ENCODE measurements at regions not wholly inside any gene's neighbourhood (a gene's known extent, or its start where the extent isn't known, plus 50 kb on each side); places are given as distances from the start of the nearest gene placed in this dataset.

DNA sequence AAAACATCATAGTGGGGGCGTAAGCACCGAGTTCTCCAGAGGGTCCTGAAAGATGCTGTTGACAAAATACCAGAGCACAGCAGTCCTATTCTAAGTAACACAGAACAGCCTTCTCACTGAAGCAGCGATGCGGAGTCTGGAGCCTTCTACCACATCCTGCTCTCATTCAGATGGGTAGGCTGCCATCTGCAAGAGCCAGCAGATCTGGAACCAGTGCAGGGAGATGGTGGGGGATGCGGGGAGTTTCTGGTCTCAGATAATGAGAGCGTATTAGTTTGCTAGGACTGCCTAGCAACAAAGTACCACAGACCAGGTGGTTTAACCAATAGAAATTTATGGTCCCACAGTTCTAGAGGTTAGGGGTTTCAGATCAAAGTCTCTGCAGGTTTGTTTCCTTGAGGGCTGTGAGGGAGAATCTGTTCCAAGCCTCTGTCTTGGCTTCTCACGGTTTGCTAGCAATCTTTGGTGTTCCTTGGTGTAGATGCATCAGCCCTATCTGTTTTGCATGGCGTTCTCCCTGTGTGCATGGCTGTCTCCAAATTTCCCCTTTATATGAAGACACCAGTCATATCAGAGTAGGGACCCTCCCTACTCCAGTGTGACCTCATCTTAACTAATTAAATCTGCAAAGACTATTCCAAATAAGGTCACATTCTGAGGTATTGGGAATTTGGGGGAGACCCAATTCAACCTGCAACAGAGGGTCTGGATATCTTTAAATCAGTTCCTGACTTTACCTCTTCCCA lies 52.0 kb upstream of the STEAP1B start:
- ChIA-PET POLR2A (no interaction called here), CTCF (no interaction called here)
- Histone ChIP-seq H3K9me3 (ENCODE audit: control insufficient read depth, insufficient read depth, low read depth, low read length) (no peaks in the 10 kb centered on the region), H3K4me1 (ENCODE audit: control insufficient read depth, insufficient read depth, low read length) (no peaks in the 10 kb centered on the region; the same call in 1 of the 2 replicates), H3K27ac (ENCODE audit: low read length) (no peak overlapping the region), H3K36me3 (ENCODE audit: control insufficient read depth, insufficient read depth, low read length) (no peaks in the 10 kb centered on the region), H3K27me3 (ENCODE audit: control insufficient read depth, insufficient read depth, low read length) (peaks cover 31% of the 10 kb centered on the region), H3K4me3 (ENCODE audit: low read depth in 2 of 2, low read length in 2 of 2) (no peak overlapping the region)
- no peak for TF ChIP-seq TCF7L2 (IDR thresholded peaks at IDR 0.05; ENCODE audit: low read depth, low read length)
- TF ChIP-seq SIN3A (IDR thresholded peaks at IDR 0.05; ENCODE audit: borderline replicate concordance, insufficient read depth, low read depth, low read length): no peak
- TF ChIP-seq POLR2AphosphoS5 (IDR thresholded peaks at IDR 0.05; ENCODE audit: low read depth, low read length): no peak
- TF ChIP-seq CTCF (IDR thresholded peaks at IDR 0.05): no peak
- TF ChIP-seq REST (IDR thresholded peaks at IDR 0.05; ENCODE audit: insufficient read depth in 1 of 2, low read depth in 2 of 2, low read length in 1 of 2): no peak
- intact Hi-C loops (cut with micrococcal nuclease; ENCODE audit: unreplicated experiment): no loop called here
- no TSS peak for BruUV-seq (replicated peaks)
- ATAC-seq (no peak), DNase-seq (ENCODE audit: low read depth, low spot score) (no peak)
- in situ Hi-C loops (cut with HindIII; ENCODE audit: low pct_unique_long_range_greater_than_20kb, low sequenced_read_pairs): no loop called here

DNA sequence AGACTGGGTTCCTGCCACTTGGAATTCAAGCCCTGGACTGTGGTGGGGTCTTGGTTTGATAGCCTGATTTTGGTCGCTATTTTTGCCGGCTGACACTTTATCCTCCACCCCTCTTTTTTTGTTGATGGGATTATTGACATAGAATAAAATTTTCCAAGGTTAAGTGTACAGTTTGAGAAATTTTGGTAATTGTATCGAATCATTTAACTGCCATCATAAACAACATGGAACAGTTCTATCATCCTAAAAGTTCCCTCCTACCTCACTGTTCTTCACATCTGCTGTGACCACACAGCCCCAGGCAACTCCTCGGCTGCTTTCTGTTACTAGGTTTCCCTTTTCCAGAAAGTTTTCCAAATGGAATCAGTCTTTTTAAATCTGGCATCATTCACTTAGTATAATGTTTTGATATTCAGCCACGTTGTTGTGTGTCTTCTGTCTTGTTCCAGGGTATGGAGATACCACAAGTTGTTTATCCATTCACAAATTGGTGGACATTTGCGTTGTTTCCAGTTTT lies 50.6 kb upstream of the STEAP1B start:
- Histone ChIP-seq H3K4me3 (ENCODE audit: low read depth in 2 of 2, low read length in 2 of 2) (no peak overlapping the region), H3K27ac (ENCODE audit: low read length) (no peak overlapping the region), H3K36me3 (ENCODE audit: control insufficient read depth, insufficient read depth, low read length) (no peaks in the 10 kb centered on the region), H3K9me3 (ENCODE audit: control insufficient read depth, insufficient read depth, low read depth, low read length) (no peaks in the 10 kb centered on the region), H3K4me1 (ENCODE audit: control insufficient read depth, insufficient read depth, low read length) (no peaks in the 10 kb centered on the region; the same call in 1 of the 2 replicates), H3K27me3 (ENCODE audit: control insufficient read depth, insufficient read depth, low read length) (peaks cover 44% of the 10 kb centered on the region)
- no TSS peak for BruUV-seq (replicated peaks)
- DNase-seq (ENCODE audit: low read depth, low spot score): no peak
- intact Hi-C loops (cut with micrococcal nuclease; ENCODE audit: unreplicated experiment) (no loop called here), in situ Hi-C loops (cut with HindIII; ENCODE audit: low pct_unique_long_range_greater_than_20kb, low sequenced_read_pairs) (no loop called here)
- POLR2A ChIA-PET: no interaction called here
- TF ChIP-seq CTCF (IDR thresholded peaks at IDR 0.05) (peak; percentile 55), TCF7L2 (IDR thresholded peaks at IDR 0.05; ENCODE audit: low read depth, low read length) (no peak)
- CTCF ChIA-PET: no interaction called here
- ATAC-seq: no peak
